ENCODE measurements at regions not wholly inside any gene's neighbourhood (a gene's known extent, or its start where the extent isn't known, plus 50 kb on each side); places are given as distances from the start of the nearest gene placed in this dataset.

GRCh38 chr18:71388148-71388547, 1099.3 kb downstream of the SOCS6 start:
- Mint-ChIP-seq H3K4me3 (ENCODE audit: unreplicated experiment) (no peak overlapping the region), H3K9me3 (ENCODE audit: unreplicated experiment) (peaks cover 7% of the 10 kb centered on the region), H3K4me1 (ENCODE audit: unreplicated experiment) (no peaks in the 10 kb centered on the region), H3K27ac (ENCODE audit: unreplicated experiment) (no peak overlapping the region), H3K36me3 (ENCODE audit: low read depth, unreplicated experiment) (no peaks in the 10 kb centered on the region), H3K27me3 (ENCODE audit: unreplicated experiment) (peaks cover 2% of the 10 kb centered on the region)
- TF ChIP-seq CTCF (IDR thresholded peaks at IDR 0.05; ENCODE audit: unreplicated experiment): no peak
- DNase-seq (ENCODE audit: low spot score): no peak

- H3K4me1 Mint-ChIP-seq (ENCODE audit: unreplicated experiment): no peaks in the 10 kb centered on the region
- H3K9me3 Mint-ChIP-seq (ENCODE audit: unreplicated experiment): peaks cover 26% of the 10 kb centered on the region
- H3K27me3 Mint-ChIP-seq (ENCODE audit: unreplicated experiment): no peaks in the 10 kb centered on the region
- no peak overlapping the region for H3K27ac Mint-ChIP-seq (ENCODE audit: unreplicated experiment)
- no peak for DNase-seq (ENCODE audit: low spot score)
- no peak overlapping the region for H3K4me3 Mint-ChIP-seq (ENCODE audit: unreplicated experiment)
- no peaks in the 10 kb centered on the region for H3K36me3 Mint-ChIP-seq (ENCODE audit: low read depth, unreplicated experiment)
- TF ChIP-seq CTCF (IDR thresholded peaks at IDR 0.05; ENCODE audit: unreplicated experiment): no peak
Observed at GRCh38 chr18:71374294-71375000, 1085.6 kb downstream of the SOCS6 start.

- Mint-ChIP-seq H3K27me3 (ENCODE audit: unreplicated experiment) (no peaks in the 10 kb centered on the region), H3K36me3 (ENCODE audit: low read depth, unreplicated experiment) (no peaks in the 10 kb centered on the region), H3K9me3 (ENCODE audit: unreplicated experiment) (peaks cover 34% of the 10 kb centered on the region), H3K4me3 (ENCODE audit: unreplicated experiment) (no peak overlapping the region), H3K27ac (ENCODE audit: unreplicated experiment) (no peak overlapping the region), H3K4me1 (ENCODE audit: unreplicated experiment) (no peaks in the 10 kb centered on the region)
- TF ChIP-seq CTCF (IDR thresholded peaks at IDR 0.05; ENCODE audit: unreplicated experiment): no peak
- DNase-seq (ENCODE audit: low spot score): no peak
Observed at GRCh38 chr18:71371951-71372605, 1083.2 kb downstream of the SOCS6 start.

DNA sequence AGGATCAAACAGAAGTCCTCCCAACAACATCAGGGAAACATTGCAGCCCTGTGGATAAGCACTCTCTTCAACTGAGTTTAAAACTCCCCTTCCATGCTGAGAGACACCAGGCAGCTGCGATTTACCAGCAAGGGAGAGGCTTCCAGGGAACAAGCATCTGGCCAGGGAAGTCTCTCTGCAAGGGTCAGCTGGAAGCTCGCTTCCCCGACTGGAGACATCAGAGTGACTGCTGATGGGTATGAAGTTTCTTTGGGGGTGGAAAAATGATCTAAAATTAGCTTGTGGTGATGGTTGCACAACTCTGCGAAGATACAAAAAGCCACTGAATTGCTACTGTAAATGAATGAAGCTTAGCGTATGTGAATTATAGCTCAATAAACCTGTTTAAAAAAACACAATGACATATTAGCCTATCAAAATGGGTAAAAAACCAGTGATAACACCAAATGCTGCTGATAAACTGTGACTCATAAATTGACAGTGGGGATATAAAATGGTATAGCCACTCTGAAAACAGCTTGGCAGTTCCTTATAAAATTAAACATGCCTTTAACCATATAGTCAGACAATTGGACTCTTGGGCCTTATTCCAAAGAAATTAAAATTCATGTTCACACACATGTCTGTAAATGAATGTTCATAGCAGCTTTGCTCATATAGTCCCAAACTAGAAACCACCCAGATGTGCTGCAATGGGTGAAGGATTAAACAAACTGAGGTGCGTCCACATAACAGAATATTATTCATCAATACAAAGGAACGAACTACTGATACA, 1082.0 kb downstream of the SOCS6 start:
- DNase-seq (ENCODE audit: low spot score): no peak
- no peak for TF ChIP-seq CTCF (IDR thresholded peaks at IDR 0.05; ENCODE audit: unreplicated experiment)
- Mint-ChIP-seq H3K4me1 (ENCODE audit: unreplicated experiment) (no peaks in the 10 kb centered on the region), H3K36me3 (ENCODE audit: low read depth, unreplicated experiment) (peaks cover 6% of the 10 kb centered on the region), H3K27ac (ENCODE audit: unreplicated experiment) (no peak overlapping the region), H3K27me3 (ENCODE audit: unreplicated experiment) (no peaks in the 10 kb centered on the region), H3K9me3 (ENCODE audit: unreplicated experiment) (peaks cover 38% of the 10 kb centered on the region), H3K4me3 (ENCODE audit: unreplicated experiment) (no peak overlapping the region)

Data from endothelial cell (in vitro differentiated cells).